HepG2 (cell line): ENCODE measurements at regions not wholly inside any gene's neighbourhood (a gene's known extent, or its start where the extent isn't known, plus 50 kb on each side); places are given as distances from the start of the nearest gene placed in this dataset.

Source experiments
- ATAC-seq: fragments of 200-7000 bp; cut with Tn5 transposase; 3 replicates; pipeline ENCODE4 v1.9.1; 2020; ENCODE audit warnings: mild to moderate bottlenecking, moderate library complexity
- BruUV-seq: library from RNA; stranded (reverse); fragments of 400-500 nt; replicated peaks from 2 replicates; lab custom pipeline; 2021; lab: Mats Ljungman, UMichigan
- CTCF ChIA-PET: fragments of 300-600 bp; formaldehyde crosslinking; extraction: SDS; loops from one replicate; lab custom pipeline; 2021; ENCODE audit warnings: low total read pairs, inconsistent platforms, low intra/inter-chr PET ratio; lab: Yijun Ruan, JAX
- POLR2A ChIA-PET: fragments of 350-600 bp; sonication (Branson Sonifier 250); formaldehyde crosslinking; loops from one replicate; lab custom pipeline; 2020; ENCODE audit warnings: antibody characterized with exemption, inconsistent platforms; lab: Yijun Ruan, JAX
- DNase-seq: peaks from one replicate; pipeline ENCODE4 v3.0.0-alpha.2; 2015; ENCODE audit warnings: low spot score
- FAIRE-seq: peaks from 3 replicates; lab custom pipeline; 2011; peaks lifted over from hg19 to GRCh38; lab: Jason Lieb, UNC
- H2AFZ ChIP-seq: one replicate; pipeline ENCODE4 v1.6.1; 2011; ENCODE audit warnings: low read length, inconsistent platforms
- H3K27ac ChIP-seq: fragments of 300-600 bp; 3 replicates; pipeline ENCODE4 v1.8.0; 2011; ENCODE audit warnings: mixed run types, mild to moderate bottlenecking, mixed read lengths, low read length, inconsistent platforms; ENCODE audit not compliant: insufficient read depth; ENCODE audit errors: extremely low read length
- H3K27me3 ChIP-seq, 2 experiments: fragments of 200-600 bp in 1 of 2; 2 replicates in 1 of 2; 3 replicates in 1 of 2; pipeline versions ENCODE4 v1.6.0 to v1.8.0; 2011; ENCODE audit warnings: low read length in 2 of 2, mild to moderate bottlenecking in 2 of 2, moderate library complexity in 2 of 2, inconsistent platforms in 1 of 2; ENCODE audit not compliant: insufficient read depth in 2 of 2, control insufficient read depth in 1 of 2
- H3K36me3 ChIP-seq, 2 experiments: fragments of 200-600 bp in 1 of 2; replicated peaks in 1 of 2; 2 replicates in 1 of 2; 3 replicates in 1 of 2; pipeline versions ENCODE4 v1.5.1 to v1.8.0; 2011; ENCODE audit warnings: low read length in 2 of 2, inconsistent platforms in 1 of 2; ENCODE audit not compliant: insufficient read depth in 2 of 2, control insufficient read depth in 1 of 2
- H3K4me1 ChIP-seq: 2 replicates; pipeline ENCODE4 v1.5.1; 2012; ENCODE audit warnings: low read length, inconsistent platforms; ENCODE audit not compliant: insufficient read depth
- H3K4me2 ChIP-seq: 2 replicates; pipeline ENCODE4 v1.6.0; 2011; ENCODE audit warnings: low read depth, low read length, inconsistent platforms
- H3K4me3 ChIP-seq, 3 experiments: fragments of 200-600 bp in 1 of 3; sonication (generic), shearing (Covaris generic) in 1 of 3; replicated peaks in 1 of 3; 2 replicates each; pipeline ENCODE4 v1.5.1; 2011 to 2016; ENCODE audit warnings: low read length in 3 of 3, inconsistent platforms in 2 of 3, low read depth in 2 of 3, mild to moderate bottlenecking in 2 of 3, control low read depth in 1 of 3, mixed read lengths in 1 of 3; ENCODE audit not compliant: insufficient read depth in 1 of 3
- H3K79me2 ChIP-seq: one replicate; pipeline ENCODE4 v1.6.1; 2011; ENCODE audit warnings: low read length, inconsistent platforms; ENCODE audit not compliant: insufficient read depth
- H3K9ac ChIP-seq: 2 replicates; pipeline ENCODE4 v1.6.0; 2011; ENCODE audit warnings: mild to moderate bottlenecking, low read depth, low read length, inconsistent platforms; ENCODE audit not compliant: insufficient read depth
- H3K9me3 ChIP-seq: 2 replicates; pipeline ENCODE4 v1.5.1; 2012; ENCODE audit warnings: mild to moderate bottlenecking, low read length
- H4K20me1 ChIP-seq: 2 replicates; pipeline ENCODE4 v1.6.0; 2011; ENCODE audit warnings: inconsistent platforms, mild to moderate bottlenecking, low read length, moderate library complexity; ENCODE audit not compliant: insufficient read depth
- CREBL2 ChIP-seq: sonication (generic); formaldehyde crosslinking; IDR thresholded peaks from 2 replicates; pipeline ENCODE4 v1.8.1; 2023; ENCODE audit warnings: missing genetic modification reagents, mild to moderate bottlenecking, borderline replicate concordance
- LBX2 ChIP-seq: sonication (generic); formaldehyde crosslinking; IDR thresholded peaks from 2 replicates; pipeline ENCODE4 v1.5.0; 2020; ENCODE audit warnings: missing genetic modification reagents, mild to moderate bottlenecking, borderline replicate concordance
- PRMT3 ChIP-seq: sonication (generic); formaldehyde crosslinking; IDR thresholded peaks from 2 replicates; pipeline ENCODE4 v1.8.1; 2022; ENCODE audit warnings: low read depth, mild to moderate bottlenecking, moderate library complexity, missing genetic modification reagents, borderline replicate concordance
- SMAD1 ChIP-seq: sonication (generic); formaldehyde crosslinking; IDR thresholded peaks from 2 replicates; pipeline ENCODE4 v1.4.0; 2020; ENCODE audit warnings: missing genetic modification reagents, low read depth, mild to moderate bottlenecking, borderline replicate concordance
- ZNF160 ChIP-seq: sonication (generic); formaldehyde crosslinking; IDR thresholded peaks from 2 replicates; pipeline ENCODE4 v1.8.0; 2022; ENCODE audit warnings: mild to moderate bottlenecking, inconsistent platforms, missing genetic modification reagents
- ZNF567 ChIP-seq: sonication (generic); formaldehyde crosslinking; IDR thresholded peaks from 2 replicates; pipeline ENCODE4 v1.8.1; 2023; ENCODE audit warnings: mild to moderate bottlenecking, missing genetic modification reagents, borderline replicate concordance
- ZNF891 ChIP-seq: sonication (generic); formaldehyde crosslinking; IDR thresholded peaks from 2 replicates; pipeline ENCODE4 v1.5.0; 2020; ENCODE audit warnings: mild to moderate bottlenecking, missing genetic modification reagents
- WGBS: methylation state at CpG from one replicate; pipeline ENCODE4 v1.1.6; 2017; ENCODE audit warnings: low lambda C conversion rate; 5-methylcytosine and 5-hydroxymethylcytosine counted together
- in situ Hi-C: cut with HindIII; loops from 2 replicates; pipeline ENCODE4 v1.10.0; 2017; ENCODE audit warnings: low pct_unique_long_range_greater_than_20kb; ENCODE audit not compliant: extremely low pct_ligation_motif_present
- intact Hi-C: fragments of 100-400 bp; cut with micrococcal nuclease; formaldehyde crosslinking; loops from one replicate; pipeline ENCODE4 v1.10.0; 2022; ENCODE audit not compliant: unreplicated experiment
- TF ChIP-seq, protein P1 (sequence below): conservative IDR thresholded peaks from 2 replicates; pipeline ENCODE4 v1.6.1; 2018; ENCODE audit warnings: missing genetic modification reagents

- no peaks in the 10 kb centered on the region for H4K20me1 ChIP-seq
- TF ChIP-seq PRMT3 = no peak
- no peak for TF ChIP-seq ZNF160 (CRISPR knock-in tag)
- no peak for TF ChIP-seq ZNF567 (CRISPR knock-in tag)
- TF ChIP-seq ZNF891 (CRISPR knock-in tag) = no peak
- TF ChIP-seq, protein P1, sequence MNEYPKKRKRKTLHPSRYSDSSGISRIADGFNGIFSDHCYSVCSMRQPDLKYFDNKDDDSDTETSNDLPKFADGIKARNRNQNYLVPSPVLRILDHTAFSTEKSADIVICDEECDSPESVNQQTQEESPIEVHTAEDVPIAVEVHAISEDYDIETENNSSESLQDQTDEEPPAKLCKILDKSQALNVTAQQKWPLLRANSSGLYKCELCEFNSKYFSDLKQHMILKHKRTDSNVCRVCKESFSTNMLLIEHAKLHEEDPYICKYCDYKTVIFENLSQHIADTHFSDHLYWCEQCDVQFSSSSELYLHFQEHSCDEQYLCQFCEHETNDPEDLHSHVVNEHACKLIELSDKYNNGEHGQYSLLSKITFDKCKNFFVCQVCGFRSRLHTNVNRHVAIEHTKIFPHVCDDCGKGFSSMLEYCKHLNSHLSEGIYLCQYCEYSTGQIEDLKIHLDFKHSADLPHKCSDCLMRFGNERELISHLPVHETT (CRISPR knock-in tag) = no peak
- no peak for TF ChIP-seq CREBL2 (CRISPR knock-in tag)
- TF ChIP-seq SMAD1 (CRISPR knock-in tag) = no peak
- TF ChIP-seq LBX2 (CRISPR knock-in tag) = no peak
- H3K9me3 ChIP-seq = peaks cover 34% of the 10 kb centered on the region
- H3K4me3 ChIP-seq = no peak overlapping the region
- ChIA-PET CTCF (no interaction called here), POLR2A (no interaction called here)
- no peaks in the 10 kb centered on the region for H3K79me2 ChIP-seq
- H3K36me3 ChIP-seq = no peaks in the 10 kb centered on the region
- no peak for ATAC-seq
- H3K9ac ChIP-seq = no peak overlapping the region
- 0% methylated on average over 1 of the region's 4 CpGs for WGBS
- DNase-seq = no peak
- H3K27me3 ChIP-seq = no peaks in the 10 kb centered on the region
- H3K4me1 ChIP-seq = no peaks in the 10 kb centered on the region
- no peak overlapping the region for H2AFZ ChIP-seq
- in situ Hi-C loops = no loop called here
- no peak for FAIRE-seq
- intact Hi-C loops = no loop called here
- BruUV-seq = no TSS peak
- no peak overlapping the region for H3K4me2 ChIP-seq
- H3K27ac ChIP-seq = no peak overlapping the region
Observed at GRCh38 chrY:18958846-18959245, 185.3 kb upstream of the HSFY2 start.
